ENCODE measurements at regions not wholly inside any gene's neighbourhood (a gene's known extent, or its start where the extent isn't known, plus 50 kb on each side); places are given as distances from the start of the nearest gene placed in this dataset.

DNA sequence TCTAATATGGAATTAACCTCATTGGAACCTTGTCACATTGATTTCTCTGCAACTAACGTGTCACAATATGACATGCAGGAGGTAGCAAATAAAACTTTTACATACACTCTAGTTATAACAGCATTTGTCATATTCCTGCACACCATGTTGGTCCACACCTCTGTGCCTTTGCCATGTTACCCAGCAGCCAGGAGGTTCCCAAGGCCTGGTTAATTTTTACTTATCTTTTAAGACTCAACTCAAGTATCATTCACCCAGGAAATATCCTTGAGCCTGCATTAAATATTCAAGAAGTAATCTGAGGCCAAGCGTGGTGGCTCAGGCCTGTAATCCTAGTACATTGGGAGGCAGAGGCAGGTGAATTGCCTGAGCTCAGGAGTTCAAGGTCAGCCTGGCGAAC, 447.2 kb upstream of the NR5A2 start:
- TF ChIP-seq, protein P1, sequence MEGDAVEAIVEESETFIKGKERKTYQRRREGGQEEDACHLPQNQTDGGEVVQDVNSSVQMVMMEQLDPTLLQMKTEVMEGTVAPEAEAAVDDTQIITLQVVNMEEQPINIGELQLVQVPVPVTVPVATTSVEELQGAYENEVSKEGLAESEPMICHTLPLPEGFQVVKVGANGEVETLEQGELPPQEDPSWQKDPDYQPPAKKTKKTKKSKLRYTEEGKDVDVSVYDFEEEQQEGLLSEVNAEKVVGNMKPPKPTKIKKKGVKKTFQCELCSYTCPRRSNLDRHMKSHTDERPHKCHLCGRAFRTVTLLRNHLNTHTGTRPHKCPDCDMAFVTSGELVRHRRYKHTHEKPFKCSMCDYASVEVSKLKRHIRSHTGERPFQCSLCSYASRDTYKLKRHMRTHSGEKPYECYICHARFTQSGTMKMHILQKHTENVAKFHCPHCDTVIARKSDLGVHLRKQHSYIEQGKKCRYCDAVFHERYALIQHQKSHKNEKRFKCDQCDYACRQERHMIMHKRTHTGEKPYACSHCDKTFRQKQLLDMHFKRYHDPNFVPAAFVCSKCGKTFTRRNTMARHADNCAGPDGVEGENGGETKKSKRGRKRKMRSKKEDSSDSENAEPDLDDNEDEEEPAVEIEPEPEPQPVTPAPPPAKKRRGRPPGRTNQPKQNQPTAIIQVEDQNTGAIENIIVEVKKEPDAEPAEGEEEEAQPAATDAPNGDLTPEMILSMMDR (IDR thresholded peaks at IDR 0.05) = no peak
- TF ChIP-seq POLR2A (IDR thresholded peaks at IDR 0.05) = no peak
